Gastrocnemius medialis (tissue), 4 donors: ENCODE measurements at regions not wholly inside any gene's neighbourhood (a gene's known extent, or its start where the extent isn't known, plus 50 kb on each side); places are given as distances from the start of the nearest gene placed in this dataset.

ENCODE experiments used
- ATAC-seq, 2 donors: fragments of 150-250 bp; one replicate each; pipeline ENCODE4 v1.9.1; 2016
- DNase-seq, 2 donors: peaks; one replicate each; pipeline ENCODE4 v3.0.0-alpha.2; 2019
- H3K27ac ChIP-seq, 4 donors: fragments of 200-600 bp; sonication (generic); 1 replicate in 1 of 4; 2 replicates in 3 of 4; pipeline ENCODE4 v1.5.1; 2016 to 2018; ENCODE audit warnings: mild to moderate bottlenecking in 2 of 4, moderate library complexity in 1 of 4
- H3K27me3 ChIP-seq, 3 donors: fragments of 200-600 bp; sonication (generic) in 2 of 3; 1 replicate in 1 of 3; 2 replicates in 2 of 3; pipeline versions ENCODE4 v1.5.1 to v1.6.0; 2016 to 2019; ENCODE audit warnings: mild to moderate bottlenecking in 1 of 3, moderate library complexity in 1 of 3
- H3K36me3 ChIP-seq, 2 donors: fragments of 200-600 bp; sonication (generic) in 1 of 2; one replicate each; pipeline ENCODE4 v1.5.1; 2017 to 2018
- H3K4me1 ChIP-seq, 2 donors: fragments of 200-600 bp; sonication (generic) in 1 of 2; one replicate each; pipeline ENCODE4 v1.5.1; 2016 to 2017; ENCODE audit warnings: mild to moderate bottlenecking in 2 of 2
- H3K4me3 ChIP-seq, 4 donors: fragments of 200-600 bp; sonication (generic) in 3 of 4; 1 replicate in 1 of 4; 2 replicates in 3 of 4; pipeline ENCODE4 v1.5.1; 2016 to 2019; ENCODE audit warnings: mild to moderate bottlenecking in 2 of 4
- H3K9me3 ChIP-seq, 3 donors: fragments of 200-600 bp; sonication (generic) in 2 of 3; 1 replicate in 1 of 3; 2 replicates in 2 of 3; pipeline ENCODE4 v1.5.1; 2016 to 2019
- CTCF ChIP-seq, 5 experiments: fragments of 450-650 bp in 3 of 5; fragments of 200-600 bp in 2 of 5; sonication (generic) in 2 of 5; IDR thresholded peaks in 4 of 5; conservative IDR thresholded peaks in 1 of 5; 1 replicate in 4 of 5; 2 replicates in 1 of 5; pipeline ENCODE4 v1.5.1; 2016 to 2019; ENCODE audit warnings: antibody characterized with exemption in 5 of 5, mild to moderate bottlenecking in 3 of 5, moderate library complexity in 3 of 5
- POLR2A ChIP-seq, 2 donors: fragments of 450-650 bp; IDR thresholded peaks; one replicate each; pipeline ENCODE4 v1.6.1; 2017; ENCODE audit warnings: antibody characterized with exemption in 2 of 2, mild to moderate bottlenecking in 2 of 2, moderate library complexity in 2 of 2
- in situ Hi-C, 4 donors: fragments of 200-750 bp; cut with MboI; loops; one replicate each; pipeline versions ENCODE4 v1.15.0 to v1.8.0; 2017; ENCODE audit warnings: low sequenced_read_pairs in 4 of 4
- intact Hi-C: fragments of 100-400 bp; cut with DNase I; formaldehyde crosslinking; loops from one replicate; pipeline ENCODE4 v1.15.1; 2023; ENCODE audit warnings: low total_unique reads

- no peaks in the 10 kb centered on the region for H3K27me3 ChIP-seq
- H3K4me1 ChIP-seq = no peaks in the 10 kb centered on the region
- H3K4me3 ChIP-seq = no peak overlapping the region
- no peak for TF ChIP-seq CTCF (IDR thresholded peaks at IDR 0.05 in 4 of 5, conservative IDR thresholded peaks at IDR 0.05 in 1 of 5)
- TF ChIP-seq POLR2A (IDR thresholded peaks at IDR 0.05) = no peak
- ATAC-seq (no peak), DNase-seq (no peak)
- in situ Hi-C loops (no loop called here), intact Hi-C loops (no loop called here)
- H3K9me3 ChIP-seq = no peaks in the 10 kb centered on the region
- H3K36me3 ChIP-seq = no peaks in the 10 kb centered on the region
- no peak overlapping the region for H3K27ac ChIP-seq
Measured at GRCh38 chr4:167943872-167944505, 148.3 kb upstream of the ANXA10 start.

- no peaks in the 10 kb centered on the region for H3K27me3 ChIP-seq
- no peaks in the 10 kb centered on the region for H3K4me1 ChIP-seq
- ATAC-seq = no peak
- intact Hi-C loops (no loop called here), in situ Hi-C loops (no loop called here)
- no peaks in the 10 kb centered on the region for H3K9me3 ChIP-seq
- no peak overlapping the region for H3K4me3 ChIP-seq
- no peak for DNase-seq
- no peaks in the 10 kb centered on the region for H3K36me3 ChIP-seq
- no peak overlapping the region for H3K27ac ChIP-seq
- no peak for TF ChIP-seq CTCF (IDR thresholded peaks at IDR 0.05 in 4 of 5, conservative IDR thresholded peaks at IDR 0.05 in 1 of 5)
- no peak for TF ChIP-seq POLR2A (IDR thresholded peaks at IDR 0.05)
Measured at GRCh38 chr4:167944721-167945120, 147.6 kb upstream of the ANXA10 start.

GRCh38 chr4:167955006-167955405 is 137.3 kb upstream of the ANXA10 start:
- ATAC-seq = no peak
- Histone ChIP-seq H3K36me3 (no peaks in the 10 kb centered on the region), H3K9me3 (no peaks in the 10 kb centered on the region), H3K27me3 (no peaks in the 10 kb centered on the region), H3K27ac (no peak overlapping the region), H3K4me1 (no peaks in the 10 kb centered on the region), H3K4me3 (no peak overlapping the region)
- intact Hi-C loops (no loop called here), in situ Hi-C loops (no loop called here)
- DNase-seq = no peak
- no peak for TF ChIP-seq POLR2A (IDR thresholded peaks at IDR 0.05)

GRCh38 chr4:167956676-167957075 is 135.7 kb upstream of the ANXA10 start:
- Histone ChIP-seq H3K4me1 (no peaks in the 10 kb centered on the region), H3K9me3 (no peaks in the 10 kb centered on the region), H3K27ac (no peak overlapping the region), H3K4me3 (no peak overlapping the region), H3K36me3 (no peaks in the 10 kb centered on the region), H3K27me3 (no peaks in the 10 kb centered on the region)
- in situ Hi-C loops = no loop called here
- TF ChIP-seq POLR2A (IDR thresholded peaks at IDR 0.05) (no peak), CTCF (IDR thresholded peaks at IDR 0.05 in 4 of 5, conservative IDR thresholded peaks at IDR 0.05 in 1 of 5) (no peak)
- intact Hi-C loops = no loop called here
- DNase-seq (no peak), ATAC-seq (no peak)

GRCh38 chr4:167964766-167965373 is 127.5 kb upstream of the ANXA10 start:
- H3K9me3 ChIP-seq = no peaks in the 10 kb centered on the region
- DNase-seq (no peak), ATAC-seq (no peak)
- intact Hi-C loops = no loop called here
- no peaks in the 10 kb centered on the region for H3K27me3 ChIP-seq
- no peaks in the 10 kb centered on the region for H3K36me3 ChIP-seq
- H3K4me3 ChIP-seq = no peak overlapping the region
- H3K4me1 ChIP-seq = no peaks in the 10 kb centered on the region
- no peak overlapping the region for H3K27ac ChIP-seq
- TF ChIP-seq POLR2A (IDR thresholded peaks at IDR 0.05) = no peak
- TF ChIP-seq CTCF (IDR thresholded peaks at IDR 0.05 in 4 of 5, conservative IDR thresholded peaks at IDR 0.05 in 1 of 5) = no peak
- in situ Hi-C loops = no loop called here
